Pancreas (tissue), 10 donors: ENCODE measurements at regions not wholly inside any gene's neighbourhood (a gene's known extent, or its start where the extent isn't known, plus 50 kb on each side); places are given as distances from the start of the nearest gene placed in this dataset.
"Not testable (repeated sequence)": the region's sequence is repeated elsewhere in the genome, so short reads cannot be mapped to it uniquely, and the experiment has no call there.

Experiments
- ATAC-seq, 4 donors: fragments of 200-7000 bp; cut with Tn5 transposase; one replicate each; pipeline versions ENCODE4 v1.8.0 to v1.9.1; 2020; ENCODE audit warnings: mild to moderate bottlenecking in 4 of 4, moderate library complexity in 4 of 4
- DNase-seq, 6 donors: peaks; one replicate each; pipeline ENCODE4 v3.0.0-alpha.2; 2020
- FAIRE-seq: peaks from 2 replicates; lab custom pipeline; 2012; peaks lifted over from hg19 to GRCh38; lab: Jason Lieb, UNC
- H3K27ac ChIP-seq, 4 donors: fragments of 200-600 bp; sonication (generic); 1 replicate in 3 of 4; 2 replicates in 1 of 4; pipeline versions ENCODE4 v1.5.0 to v1.8.0; 2020
- H3K27me3 ChIP-seq, 4 donors: fragments of 200-600 bp; one replicate each; pipeline ENCODE4 v1.8.0; 2021
- H3K36me3 ChIP-seq, 3 donors: fragments of 200-600 bp; sonication (generic) in 1 of 3; one replicate each; pipeline versions ENCODE4 v1.5.0 to v1.8.0; 2020 to 2021
- H3K4me1 ChIP-seq, 3 donors: fragments of 200-600 bp; one replicate each; pipeline ENCODE4 v1.8.0; 2021
- H3K4me3 ChIP-seq, 4 donors: fragments of 200-600 bp; sonication (generic) in 2 of 4; one replicate each; pipeline versions ENCODE4 v1.5.0 to v1.8.0; 2020 to 2021
- H3K9me3 ChIP-seq, 4 donors: fragments of 200-600 bp; one replicate each; pipeline ENCODE4 v1.8.0; 2021
- WGBS, 2 donors: extraction: QIAGEN DNeasy Blood & Tissue Kit; methylation state at CpG; one replicate each; pipeline ENCODE4 v1.1.7; 2013; 5-methylcytosine and 5-hydroxymethylcytosine counted together
- intact Hi-C, 3 donors: fragments of 100-400 bp; cut with DNase I; formaldehyde crosslinking; loops; one replicate each; pipeline versions ENCODE4 v1.11.1 to v1.14.2; 2022
- donor health status: healthy with polysubstance abuse.
- donor health status: DM: no; HTN: no; CAD: no; lungs with moderate emphysema.
- donor health status: DM: no; HTN: no; CAD: no.
- donor health status: control.
- donor health status: control.
- donor health status: Bipolar disorder and iron deficiency.
- donor health status: DM: yes; HTN: yes; CAD: no.
- donor health status: DM: no; HTN: no; CAD: no.
- donor health status: DM: no; HTN: no; CAD: no.
- donor health status: DM: yes; HTN: yes; CAD: no.

DNA sequence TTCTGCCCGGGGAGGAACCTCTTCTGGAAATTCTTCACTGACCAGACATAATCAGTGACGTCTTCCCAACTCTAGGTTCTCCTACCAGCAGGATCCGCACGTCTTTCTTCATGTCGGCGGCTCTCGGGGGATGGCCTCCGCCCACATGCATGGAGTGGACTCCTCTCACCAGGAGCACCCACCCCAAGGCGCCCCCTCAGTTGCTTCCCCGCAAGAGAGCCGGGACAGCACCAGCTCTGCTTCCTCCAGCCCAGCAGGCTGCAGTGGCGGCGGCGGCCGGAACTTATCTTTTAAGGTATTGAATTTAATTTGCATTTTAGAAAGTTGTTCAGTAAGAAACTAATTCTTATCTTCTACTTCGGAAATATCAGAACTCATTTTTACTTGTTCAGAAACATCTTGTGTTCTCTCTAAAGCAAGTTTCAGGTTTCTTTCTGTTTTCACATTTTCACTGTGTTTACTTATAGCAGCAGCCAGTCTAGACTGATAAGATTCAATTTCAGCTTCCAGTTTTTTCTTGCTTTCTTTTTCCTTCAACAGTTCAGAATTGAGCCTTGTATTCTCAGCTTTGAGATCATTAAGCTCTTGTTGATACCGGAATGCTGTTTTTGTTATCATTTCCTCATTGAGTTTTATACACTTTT is 343.5 kb downstream of the TUBA3C start:
- ATAC-seq, H3K36me3 ChIP-seq, H3K9me3 ChIP-seq, H3K27ac ChIP-seq, H3K27me3 ChIP-seq, H3K4me1 ChIP-seq, FAIRE-seq, intact Hi-C loops: not testable (repeated sequence)
- H3K4me3 ChIP-seq: peak overlapping the region in 1 of 4 donors; percentile 22
- peak in 3 of 6 donors; percentile 28 to 58 (median 34) for DNase-seq
- 63 to 68% methylated on average over 17 of the region's 17 CpGs for WGBS, 2 donors

DNA sequence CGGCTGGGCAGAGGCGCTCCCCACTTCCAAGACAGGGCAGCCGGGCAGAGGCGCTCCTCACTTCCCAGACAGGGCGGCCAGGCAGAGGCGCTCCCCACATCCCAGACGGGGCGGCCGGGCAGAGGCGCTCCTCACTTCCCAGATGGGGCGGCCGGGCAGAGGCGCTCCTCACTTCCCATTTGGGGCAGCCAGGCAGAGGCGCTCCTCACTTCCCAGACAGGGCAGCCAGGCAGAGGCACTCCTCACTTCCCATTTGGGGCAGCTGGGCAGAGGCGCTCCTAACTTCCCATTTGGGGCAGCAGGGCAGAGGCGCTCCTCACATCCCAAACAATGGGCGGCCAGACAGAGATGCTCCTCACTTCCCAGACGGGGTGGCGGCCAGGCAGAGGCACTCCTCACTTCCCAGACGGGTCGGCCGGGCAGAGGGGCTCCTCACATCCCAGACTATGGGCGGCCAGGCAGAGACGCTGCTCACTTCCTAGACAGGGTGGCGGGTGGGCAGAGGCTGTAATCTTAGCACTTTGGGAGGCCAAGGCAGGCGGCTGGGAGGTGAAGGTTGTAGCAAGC is 344.4 kb downstream of the TUBA3C start:
- H3K36me3 ChIP-seq, H3K27me3 ChIP-seq, H3K4me1 ChIP-seq, ATAC-seq, H3K9me3 ChIP-seq, FAIRE-seq, H3K27ac ChIP-seq, intact Hi-C loops, H3K4me3 ChIP-seq: not testable (repeated sequence)
- 85 to 86% methylated on average over 26 of the region's 26 CpGs for WGBS, 2 donors
- peak in 1 of 6 donors; percentile 54 for DNase-seq

DNA sequence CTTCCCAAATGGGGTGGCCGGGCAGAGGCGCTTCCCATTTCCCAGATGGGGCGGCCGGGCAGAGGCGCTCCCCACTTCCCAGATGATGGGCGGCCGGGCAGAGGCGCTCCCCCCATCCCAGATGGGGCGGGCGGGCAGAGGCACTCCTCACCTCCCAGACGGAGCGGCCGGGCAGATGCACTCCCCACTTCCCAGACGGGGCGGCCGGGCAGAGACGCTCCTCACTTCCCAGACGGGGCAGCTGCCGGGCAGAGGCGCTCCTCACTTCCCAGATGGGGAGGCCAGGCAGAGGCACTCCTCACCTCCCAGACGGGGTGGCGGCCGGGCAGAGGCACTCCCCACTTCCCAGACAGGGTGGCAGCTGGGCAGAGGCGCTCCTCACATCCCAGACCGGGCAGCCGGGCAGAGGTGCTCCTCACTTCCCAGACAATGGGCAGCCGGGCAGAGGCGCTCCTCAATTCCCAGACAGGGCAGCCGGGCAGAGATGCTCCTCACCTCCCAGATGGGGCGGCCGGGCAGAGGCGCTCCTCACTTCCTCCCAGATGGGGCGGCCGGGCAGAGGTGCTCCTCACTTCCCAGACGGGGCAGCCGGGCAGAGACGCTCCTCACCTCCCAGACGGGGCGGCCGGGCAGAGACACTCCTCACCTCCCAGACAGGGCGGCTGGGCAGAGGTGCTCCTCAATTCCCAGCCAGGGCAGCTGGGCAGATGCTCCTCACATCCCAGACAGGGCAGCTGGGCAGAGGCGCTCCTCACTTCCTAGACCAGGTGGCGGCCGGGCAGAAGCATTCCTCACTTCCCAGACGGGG is 345.0 kb downstream of the TUBA3C start:
- H3K4me3 ChIP-seq, H3K4me1 ChIP-seq, ATAC-seq, H3K36me3 ChIP-seq, intact Hi-C loops, H3K27me3 ChIP-seq, FAIRE-seq, H3K9me3 ChIP-seq, H3K27ac ChIP-seq: not testable (repeated sequence)
- WGBS, 2 donors: 84 to 90% methylated on average over 42 to 45 of the region's 45 CpGs
- peak in 2 of 6 donors; percentile 20 to 58 for DNase-seq

- ATAC-seq, H3K27me3 ChIP-seq, H3K9me3 ChIP-seq, FAIRE-seq, intact Hi-C loops, H3K27ac ChIP-seq, H3K36me3 ChIP-seq, DNase-seq, H3K4me1 ChIP-seq, H3K4me3 ChIP-seq: not testable (repeated sequence)
- WGBS, 2 donors: 43 to 55% methylated on average over 5 of the region's 5 CpGs
Measured at GRCh38 chr13:18835754-18836153, 345.9 kb downstream of the TUBA3C start.

- DNase-seq, intact Hi-C loops, FAIRE-seq, H3K27ac ChIP-seq, ATAC-seq, H3K4me3 ChIP-seq, H3K27me3 ChIP-seq, H3K4me1 ChIP-seq, H3K9me3 ChIP-seq, H3K36me3 ChIP-seq: not testable (repeated sequence)
- 41 to 44% methylated on average over 1 of the region's 1 CpG for WGBS, 2 donors
Measured at GRCh38 chr13:18824678-18825077, 356.9 kb downstream of the TUBA3C start.

- peak; percentile 45 for FAIRE-seq
- intact Hi-C loops, ATAC-seq: not testable (repeated sequence)
Measured at GRCh38 chr13:18822655-18823639, 358.7 kb downstream of the TUBA3C start.

DNA sequence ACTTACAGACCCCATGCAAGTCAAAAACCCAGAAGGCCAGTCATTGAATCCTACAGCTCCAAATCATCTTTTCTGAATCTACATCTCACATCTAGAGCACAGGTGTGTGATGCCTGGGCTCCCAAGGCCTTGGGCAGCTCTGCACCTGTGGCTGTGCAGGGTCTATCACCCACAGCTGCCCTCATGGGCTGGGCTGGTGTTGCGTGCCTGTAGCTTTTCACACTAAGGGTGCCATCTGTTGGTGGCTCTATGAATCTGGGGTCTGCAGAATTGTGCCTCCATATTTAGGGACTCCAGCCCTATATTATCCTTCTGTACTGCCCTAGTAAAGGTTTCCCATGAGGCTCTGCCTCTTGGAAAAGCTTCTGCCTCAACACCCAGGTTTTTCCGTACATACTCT is 407.6 kb downstream of the TUBA3C start:
- H3K4me1 ChIP-seq, H3K4me3 ChIP-seq, H3K36me3 ChIP-seq, intact Hi-C loops, H3K9me3 ChIP-seq, DNase-seq, FAIRE-seq, H3K27ac ChIP-seq, H3K27me3 ChIP-seq, ATAC-seq: not testable (repeated sequence)
- WGBS, 2 donors: 81 to 97% methylated on average over 2 of the region's 2 CpGs

More at GRCh38 chr13:18822655-18823639, 358.7 kb downstream of the TUBA3C start:
- H3K27ac ChIP-seq, H3K9me3 ChIP-seq, DNase-seq, H3K27me3 ChIP-seq, H3K4me1 ChIP-seq, H3K36me3 ChIP-seq, H3K4me3 ChIP-seq: not testable (repeated sequence)
- 61 to 63% methylated on average over 3 of the region's 3 CpGs for WGBS, 2 donors

DNA sequence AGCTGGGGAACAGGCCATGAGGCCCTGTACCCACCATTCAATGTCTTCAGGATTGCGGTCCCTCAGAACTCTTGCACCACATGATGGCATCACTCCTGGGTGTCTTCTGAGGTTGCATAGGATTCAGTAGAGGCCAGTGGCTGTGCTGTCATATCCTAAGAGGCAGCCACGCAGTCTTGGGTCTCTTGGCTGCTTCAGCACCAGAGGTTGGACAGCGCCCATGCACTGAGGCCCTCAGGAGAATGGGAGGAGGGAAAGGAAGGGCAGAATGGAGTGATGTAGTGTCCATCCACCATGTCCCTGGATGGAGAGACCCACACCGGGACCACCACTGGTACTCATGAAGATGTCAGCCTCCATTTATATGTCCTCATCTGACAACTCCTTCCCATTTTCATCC is 439.9 kb downstream of the TUBA3C start:
- H3K4me3 ChIP-seq, DNase-seq, intact Hi-C loops, FAIRE-seq, ATAC-seq, H3K27ac ChIP-seq, H3K9me3 ChIP-seq, H3K4me1 ChIP-seq, H3K27me3 ChIP-seq, H3K36me3 ChIP-seq: not testable (repeated sequence)
- 57 to 69% methylated on average over 4 of the region's 4 CpGs for WGBS, 2 donors
